DOHH2 (cell line): ENCODE measurements at regions not wholly inside any gene's neighbourhood (a gene's known extent, or its start where the extent isn't known, plus 50 kb on each side); places are given as distances from the start of the nearest gene placed in this dataset.

ENCODE experiments used
- EZH2phosphoT487 ChIP-seq: fragments of 200-600 bp; sonication (generic); IDR thresholded peaks from 2 replicates; pipeline ENCODE4 v1.6.1; 2017; ENCODE audit warnings: borderline replicate concordance, mild to moderate bottlenecking, antibody characterized with exemption, low read length, moderate library complexity, mixed read lengths
- TF ChIP-seq, protein P1 (sequence below): fragments of 200-600 bp; sonication (generic); IDR thresholded peaks from one replicate; pipeline ENCODE4 v1.5.1; 2014; ENCODE audit warnings: antibody characterized with exemption, mild to moderate bottlenecking, low read depth, low read length; ENCODE audit not compliant: poor library complexity, severe bottlenecking

GRCh38 chr12:92029136-92029535, 116.5 kb downstream of the BTG1 start:
- TF ChIP-seq, protein P1, sequence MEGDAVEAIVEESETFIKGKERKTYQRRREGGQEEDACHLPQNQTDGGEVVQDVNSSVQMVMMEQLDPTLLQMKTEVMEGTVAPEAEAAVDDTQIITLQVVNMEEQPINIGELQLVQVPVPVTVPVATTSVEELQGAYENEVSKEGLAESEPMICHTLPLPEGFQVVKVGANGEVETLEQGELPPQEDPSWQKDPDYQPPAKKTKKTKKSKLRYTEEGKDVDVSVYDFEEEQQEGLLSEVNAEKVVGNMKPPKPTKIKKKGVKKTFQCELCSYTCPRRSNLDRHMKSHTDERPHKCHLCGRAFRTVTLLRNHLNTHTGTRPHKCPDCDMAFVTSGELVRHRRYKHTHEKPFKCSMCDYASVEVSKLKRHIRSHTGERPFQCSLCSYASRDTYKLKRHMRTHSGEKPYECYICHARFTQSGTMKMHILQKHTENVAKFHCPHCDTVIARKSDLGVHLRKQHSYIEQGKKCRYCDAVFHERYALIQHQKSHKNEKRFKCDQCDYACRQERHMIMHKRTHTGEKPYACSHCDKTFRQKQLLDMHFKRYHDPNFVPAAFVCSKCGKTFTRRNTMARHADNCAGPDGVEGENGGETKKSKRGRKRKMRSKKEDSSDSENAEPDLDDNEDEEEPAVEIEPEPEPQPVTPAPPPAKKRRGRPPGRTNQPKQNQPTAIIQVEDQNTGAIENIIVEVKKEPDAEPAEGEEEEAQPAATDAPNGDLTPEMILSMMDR: no peak
- TF ChIP-seq EZH2phosphoT487: no peak
